ENCODE measurements at regions not wholly inside any gene's neighbourhood (a gene's known extent, or its start where the extent isn't known, plus 50 kb on each side); places are given as distances from the start of the nearest gene placed in this dataset.
"Not testable (repeated sequence)": the region's sequence is repeated elsewhere in the genome, so short reads cannot be mapped to it uniquely, and the experiment has no call there.

DNA sequence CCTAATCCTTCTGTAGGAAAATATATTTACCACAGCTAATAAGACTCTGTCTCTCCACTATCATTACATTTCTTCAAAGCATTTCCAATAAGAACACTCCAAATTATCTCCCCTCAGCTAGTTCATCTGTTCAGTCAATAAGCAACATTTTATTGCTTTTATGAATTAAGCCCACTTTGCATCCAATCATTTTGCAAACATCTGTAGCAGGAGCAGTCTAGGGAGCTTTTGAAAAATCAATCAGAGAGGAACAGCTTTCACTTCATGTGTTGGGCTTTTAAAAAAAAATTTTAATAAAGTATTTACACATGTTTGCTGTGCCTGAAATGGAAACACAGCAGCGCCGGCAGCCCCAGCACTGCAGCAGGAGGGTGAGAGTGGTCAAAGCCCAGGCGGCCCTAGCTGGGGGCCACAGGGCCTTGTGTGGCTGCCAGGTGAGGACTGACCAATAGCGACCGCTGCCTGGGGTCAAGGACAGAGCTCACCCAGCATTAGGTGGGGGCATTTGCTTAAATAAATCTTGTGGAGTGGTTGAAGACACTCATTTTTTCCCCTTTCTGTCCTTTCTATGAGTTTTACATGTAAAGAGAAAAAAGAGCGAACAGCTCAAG is 250.7 kb downstream of the RNF144A start:
- no peak for DNase-seq (ENCODE audit: low read depth in 1 of 2, low spot score in 1 of 2)
- no peak for TF ChIP-seq JUND (IDR thresholded peaks at IDR 0.05; ENCODE audit: low read depth)
- in situ Hi-C loops (cut with HindIII; ENCODE audit: low pct_unique_long_range_greater_than_20kb, low sequenced_read_pairs), result no loop called here

DNA sequence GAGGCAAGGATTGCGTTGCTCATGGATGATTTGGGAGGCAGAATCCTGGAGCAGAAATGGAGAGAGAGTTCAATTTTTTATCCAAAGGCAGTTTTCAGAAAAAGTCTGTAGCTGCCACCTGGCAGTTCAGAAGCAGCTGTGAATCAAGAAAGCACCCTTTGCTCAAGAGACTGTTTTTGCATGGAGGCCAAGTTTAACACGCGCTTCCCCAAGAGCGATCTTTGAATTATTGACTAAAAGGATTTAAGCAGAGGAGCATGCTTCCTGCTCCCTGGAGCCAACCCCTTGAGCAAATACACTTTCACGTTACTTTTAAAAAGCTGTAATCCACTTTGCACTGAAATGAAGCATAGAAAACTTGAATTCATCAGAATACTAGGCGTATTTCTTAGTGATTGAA is 252.4 kb downstream of the RNF144A start:
- TF ChIP-seq JUND (IDR thresholded peaks at IDR 0.05; ENCODE audit: low read depth), result no peak
- DNase-seq (ENCODE audit: low read depth in 1 of 2, low spot score in 1 of 2), result no peak

DNA sequence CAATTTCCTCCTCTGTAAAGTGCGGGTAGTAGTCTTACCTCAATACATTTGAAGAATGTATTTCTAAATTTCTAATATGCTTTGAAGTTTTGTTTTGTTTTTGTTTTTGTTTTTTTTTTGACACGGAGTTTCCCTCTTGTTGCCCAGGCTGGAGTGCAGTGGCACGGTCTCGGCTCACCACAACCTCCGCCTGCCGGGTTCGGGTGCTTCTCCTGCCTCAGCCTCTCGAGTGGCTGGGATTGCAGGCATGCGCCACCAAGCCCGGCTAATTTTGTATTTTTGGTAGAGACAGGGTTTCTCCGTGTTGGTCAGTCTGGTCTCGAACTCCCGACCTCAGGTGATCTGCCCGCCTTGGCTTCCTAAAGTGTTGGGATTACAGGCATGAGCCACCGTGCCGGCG is 261.8 kb downstream of the RNF144A start:
- in situ Hi-C loops (cut with HindIII; ENCODE audit: low pct_unique_long_range_greater_than_20kb, low sequenced_read_pairs), result not testable (repeated sequence)

More for the DNA sequence above, 252.4 kb downstream of the RNF144A start:
- in situ Hi-C loops (cut with HindIII; ENCODE audit: low pct_unique_long_range_greater_than_20kb, low sequenced_read_pairs), result no loop called here

DNA sequence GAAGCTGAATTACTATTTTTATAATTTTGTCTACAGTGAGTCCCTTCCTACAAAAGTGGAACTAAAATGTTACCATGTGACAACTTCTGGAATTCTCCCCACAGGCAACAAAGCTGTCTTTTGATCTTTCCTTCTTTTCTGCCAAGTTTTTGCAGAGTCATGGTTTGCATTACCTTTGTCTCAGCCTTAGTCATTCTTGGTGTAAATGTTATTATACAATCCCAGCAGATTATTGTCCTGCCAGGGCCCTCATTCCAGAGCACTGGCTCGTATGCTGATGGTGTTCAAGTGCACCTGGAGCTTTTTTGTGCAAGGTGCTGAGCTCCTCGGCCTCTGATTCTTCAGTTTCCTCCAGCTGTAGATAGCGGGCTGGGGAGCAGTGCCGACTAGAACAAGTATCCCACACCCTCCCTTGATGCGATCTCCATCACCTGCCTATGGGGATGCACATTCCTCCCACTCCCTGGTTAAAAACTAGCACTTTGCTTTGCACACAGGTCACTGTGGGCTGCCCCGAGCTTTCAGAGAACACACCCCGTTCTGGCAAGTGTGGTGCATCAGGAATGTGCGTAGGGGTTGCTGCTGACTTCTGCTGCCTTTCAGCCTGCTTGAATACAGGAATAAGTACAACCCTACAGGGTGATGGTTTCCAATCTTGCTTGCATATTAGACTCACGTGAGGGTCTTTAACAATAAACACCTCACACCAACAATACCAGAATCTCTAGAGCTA is 263.6 kb downstream of the RNF144A start:
- in situ Hi-C loops (cut with HindIII; ENCODE audit: low pct_unique_long_range_greater_than_20kb, low sequenced_read_pairs), result no loop called here
- DNase-seq (ENCODE audit: low read depth in 1 of 2, low spot score in 1 of 2), result peak in 1 of 2 experiments; percentile 57
- no peak for TF ChIP-seq JUND (IDR thresholded peaks at IDR 0.05; ENCODE audit: low read depth)

More for the DNA sequence above, 261.8 kb downstream of the RNF144A start:
- not testable (repeated sequence) for DNase-seq (ENCODE audit: low read depth in 1 of 2, low spot score in 1 of 2)

DNA sequence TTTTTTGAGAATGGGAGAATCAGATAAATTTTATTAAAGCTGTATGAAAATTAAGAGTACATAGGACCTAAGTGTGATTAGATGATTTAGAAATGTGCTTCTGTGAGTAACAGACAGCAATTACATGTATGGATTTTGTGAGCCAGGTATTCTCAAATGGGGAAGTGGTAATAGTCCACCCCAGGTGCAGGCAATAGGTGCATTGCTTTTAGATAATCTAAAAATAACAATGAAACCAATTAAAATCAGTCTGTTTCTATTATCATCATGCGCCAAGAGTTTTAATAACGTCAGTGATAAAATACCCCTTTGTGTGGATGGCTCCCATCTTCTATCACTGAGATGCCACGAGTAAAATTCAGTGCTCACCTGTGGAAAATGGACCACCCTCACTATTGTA is 265.3 kb downstream of the RNF144A start:
- DNase-seq (ENCODE audit: low read depth in 1 of 2, low spot score in 1 of 2), result no peak
- in situ Hi-C loops (cut with HindIII; ENCODE audit: low pct_unique_long_range_greater_than_20kb, low sequenced_read_pairs), result no loop called here
- TF ChIP-seq JUND (IDR thresholded peaks at IDR 0.05; ENCODE audit: low read depth), result no peak

GRCh38 chr2:7189106-7189505 is 271.9 kb downstream of the RNF144A start:
- no peak for TF ChIP-seq JUND (IDR thresholded peaks at IDR 0.05; ENCODE audit: low read depth)
- DNase-seq (ENCODE audit: low read depth in 1 of 2, low spot score in 1 of 2), result no peak
- in situ Hi-C loops (cut with HindIII; ENCODE audit: low pct_unique_long_range_greater_than_20kb, low sequenced_read_pairs), result no loop called here

DNA sequence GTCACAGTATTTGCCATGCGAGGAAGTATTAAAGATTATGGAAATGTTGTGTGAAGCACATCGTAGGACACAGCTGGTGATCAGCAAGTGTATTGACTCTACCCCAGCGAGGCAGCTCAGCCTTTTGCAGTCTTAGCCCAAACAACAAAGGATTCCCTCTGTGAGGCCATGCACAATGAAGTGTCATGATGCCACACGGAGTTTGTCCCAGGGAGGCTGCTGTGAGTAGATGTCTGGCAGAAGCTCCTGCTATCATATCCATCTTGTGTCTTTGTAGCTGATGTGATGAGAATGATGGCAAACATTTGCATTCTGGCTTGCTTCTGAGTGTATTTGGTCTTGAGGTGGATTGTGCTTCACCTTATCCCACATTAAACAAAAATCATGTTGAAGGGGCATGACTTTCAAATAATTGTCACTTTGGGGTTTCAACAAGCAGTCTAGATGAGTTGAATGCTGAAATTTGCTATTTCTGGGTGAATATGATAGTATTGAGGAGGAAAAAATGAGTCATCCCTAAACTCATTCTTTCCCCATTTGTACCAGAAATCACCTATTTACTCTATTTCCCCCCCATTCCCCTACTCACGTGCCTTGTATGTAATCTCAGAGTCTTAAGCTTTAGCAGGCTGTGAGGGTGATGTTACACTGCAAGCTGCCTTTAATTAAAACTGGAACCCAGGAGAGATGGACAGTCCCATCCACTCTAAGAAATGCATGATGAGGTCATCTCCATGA is 273.5 kb downstream of the RNF144A start:
- in situ Hi-C loops (cut with HindIII; ENCODE audit: low pct_unique_long_range_greater_than_20kb, low sequenced_read_pairs), result no loop called here
- no peak for DNase-seq (ENCODE audit: low read depth in 1 of 2, low spot score in 1 of 2)

DNA sequence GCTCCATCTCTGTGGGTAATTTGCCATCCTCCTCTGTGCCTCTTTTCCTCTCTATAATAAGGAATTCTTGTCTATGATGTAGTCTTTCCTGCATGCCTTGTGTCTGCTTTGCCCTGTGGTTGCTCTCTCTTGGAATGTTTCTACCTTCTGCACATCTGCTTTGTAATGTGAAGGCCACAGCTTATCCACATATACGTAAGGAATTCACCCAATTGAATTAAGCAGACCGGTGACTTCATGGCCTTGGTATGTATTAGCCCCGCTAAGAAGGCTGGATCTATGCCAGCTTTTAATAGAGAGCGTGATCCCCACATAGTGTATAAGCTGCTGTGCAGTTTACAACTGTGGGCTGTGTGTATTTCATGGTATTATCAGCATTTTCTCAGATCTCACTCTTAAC is 274.7 kb downstream of the RNF144A start:
- no peak for DNase-seq (ENCODE audit: low read depth in 1 of 2, low spot score in 1 of 2)
- TF ChIP-seq JUND (IDR thresholded peaks at IDR 0.05; ENCODE audit: low read depth), result no peak
- in situ Hi-C loops (cut with HindIII; ENCODE audit: low pct_unique_long_range_greater_than_20kb, low sequenced_read_pairs), result no loop called here

More for the DNA sequence above, 273.5 kb downstream of the RNF144A start:
- TF ChIP-seq JUND (IDR thresholded peaks at IDR 0.05; ENCODE audit: low read depth), result no peak

- TF ChIP-seq JUND (IDR thresholded peaks at IDR 0.05; ENCODE audit: low read depth), result no peak
- DNase-seq (ENCODE audit: low read depth in 1 of 2, low spot score in 1 of 2), result no peak
- in situ Hi-C loops (cut with HindIII; ENCODE audit: low pct_unique_long_range_greater_than_20kb, low sequenced_read_pairs), result no loop called here
Measured at GRCh38 chr2:7193457-7193856, 276.2 kb downstream of the RNF144A start.

GRCh38 chr2:7194950-7195349 is 277.7 kb downstream of the RNF144A start:
- in situ Hi-C loops (cut with HindIII; ENCODE audit: low pct_unique_long_range_greater_than_20kb, low sequenced_read_pairs), result no loop called here
- TF ChIP-seq JUND (IDR thresholded peaks at IDR 0.05; ENCODE audit: low read depth), result no peak
- no peak for DNase-seq (ENCODE audit: low read depth in 1 of 2, low spot score in 1 of 2)

- no peak for TF ChIP-seq JUND (IDR thresholded peaks at IDR 0.05; ENCODE audit: low read depth)
- in situ Hi-C loops (cut with HindIII; ENCODE audit: low pct_unique_long_range_greater_than_20kb, low sequenced_read_pairs), result no loop called here
- no peak for DNase-seq (ENCODE audit: low read depth in 1 of 2, low spot score in 1 of 2)
Measured at GRCh38 chr2:7196883-7197282, 279.7 kb downstream of the RNF144A start.

GRCh38 chr2:7201851-7202250 is 284.6 kb downstream of the RNF144A start:
- no peak for TF ChIP-seq JUND (IDR thresholded peaks at IDR 0.05; ENCODE audit: low read depth)
- in situ Hi-C loops (cut with HindIII; ENCODE audit: low pct_unique_long_range_greater_than_20kb, low sequenced_read_pairs), result no loop called here

DNA sequence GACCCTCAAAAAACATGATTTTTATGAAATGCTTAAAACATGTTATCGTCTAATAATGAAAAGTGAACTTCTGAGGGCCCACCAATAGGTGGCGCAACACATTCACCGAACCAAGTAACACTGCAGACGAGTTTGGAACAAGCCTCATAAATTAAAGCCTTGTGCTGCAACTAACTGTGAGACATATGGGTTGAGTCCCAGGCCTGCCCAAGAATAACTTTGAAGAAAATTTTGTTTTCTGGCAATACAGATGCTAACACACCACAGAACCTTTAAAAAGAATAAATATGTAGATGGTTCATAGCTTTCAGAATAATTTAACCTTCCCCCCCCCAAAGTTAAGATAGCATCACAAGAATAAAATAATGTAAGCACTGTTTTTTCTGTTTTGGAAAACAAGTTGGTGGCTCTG is 285.9 kb downstream of the RNF144A start:
- in situ Hi-C loops (cut with HindIII; ENCODE audit: low pct_unique_long_range_greater_than_20kb, low sequenced_read_pairs), result no loop called here
- TF ChIP-seq JUND (IDR thresholded peaks at IDR 0.05; ENCODE audit: low read depth), result no peak

More at GRCh38 chr2:7201851-7202250, 284.6 kb downstream of the RNF144A start:
- DNase-seq (ENCODE audit: low read depth in 1 of 2, low spot score in 1 of 2), result no peak

More for the DNA sequence above, 285.9 kb downstream of the RNF144A start:
- DNase-seq (ENCODE audit: low read depth in 1 of 2, low spot score in 1 of 2), result peak; percentile 28 to 63

Measured in T47D (cell line).